ENCODE measurements at regions not wholly inside any gene's neighbourhood (a gene's known extent, or its start where the extent isn't known, plus 50 kb on each side); places are given as distances from the start of the nearest gene placed in this dataset.

- no peak for DNase-seq
- TF ChIP-seq POLR2A (IDR thresholded peaks at IDR 0.05; ENCODE audit: low read length) (no peak), GATA1 (IDR thresholded peaks at IDR 0.05; ENCODE audit: low read depth, low read length) (no peak)
Measured at GRCh38 chr14:83247924-83248639, 1714.4 kb upstream of the SEL1L start.

- TF ChIP-seq POLR2A (IDR thresholded peaks at IDR 0.05; ENCODE audit: low read length) (no peak), GATA1 (IDR thresholded peaks at IDR 0.05; ENCODE audit: low read depth, low read length) (no peak)
- no peak for DNase-seq
Measured at GRCh38 chr14:83251402-83251801, 1717.7 kb upstream of the SEL1L start.

GRCh38 chr14:83253870-83254269 is 1720.2 kb upstream of the SEL1L start:
- TF ChIP-seq GATA1 (IDR thresholded peaks at IDR 0.05; ENCODE audit: low read depth, low read length) (no peak), POLR2A (IDR thresholded peaks at IDR 0.05; ENCODE audit: low read length) (no peak)
- no peak for DNase-seq

- DNase-seq, result no peak
- TF ChIP-seq POLR2A (IDR thresholded peaks at IDR 0.05; ENCODE audit: low read length), result no peak
- no peak for TF ChIP-seq GATA1 (IDR thresholded peaks at IDR 0.05; ENCODE audit: low read depth, low read length)
Measured at GRCh38 chr14:83255015-83255726, 1721.5 kb upstream of the SEL1L start.

GRCh38 chr14:83255727-83256090 is 1722.1 kb upstream of the SEL1L start:
- DNase-seq, result no peak
- TF ChIP-seq GATA1 (IDR thresholded peaks at IDR 0.05; ENCODE audit: low read depth, low read length) (no peak), POLR2A (IDR thresholded peaks at IDR 0.05; ENCODE audit: low read length) (no peak)

GRCh38 chr14:83257466-83258439 is 1724.1 kb upstream of the SEL1L start:
- no peak for TF ChIP-seq POLR2A (IDR thresholded peaks at IDR 0.05; ENCODE audit: low read length)
- TF ChIP-seq GATA1 (IDR thresholded peaks at IDR 0.05; ENCODE audit: low read depth, low read length), result no peak
- no peak for DNase-seq

GRCh38 chr14:83260751-83261150 is 1727.1 kb upstream of the SEL1L start:
- TF ChIP-seq GATA1 (IDR thresholded peaks at IDR 0.05; ENCODE audit: low read depth, low read length) (no peak), POLR2A (IDR thresholded peaks at IDR 0.05; ENCODE audit: low read length) (no peak)
- no peak for DNase-seq

GRCh38 chr14:83269583-83269982 is 1735.9 kb upstream of the SEL1L start:
- TF ChIP-seq POLR2A (IDR thresholded peaks at IDR 0.05; ENCODE audit: low read length) (no peak), GATA1 (IDR thresholded peaks at IDR 0.05; ENCODE audit: low read depth, low read length) (no peak)
- DNase-seq, result no peak

GRCh38 chr14:83271663-83272062 is 1738.0 kb upstream of the SEL1L start:
- no peak for DNase-seq
- TF ChIP-seq POLR2A (IDR thresholded peaks at IDR 0.05; ENCODE audit: low read length) (no peak), GATA1 (IDR thresholded peaks at IDR 0.05; ENCODE audit: low read depth, low read length) (no peak)

- no peak for DNase-seq
- TF ChIP-seq POLR2A (IDR thresholded peaks at IDR 0.05; ENCODE audit: low read length), result no peak
- TF ChIP-seq GATA1 (IDR thresholded peaks at IDR 0.05; ENCODE audit: low read depth, low read length), result no peak
Measured at GRCh38 chr14:83280719-83281118, 1747.1 kb upstream of the SEL1L start.

GRCh38 chr14:83282706-83283105 is 1749.1 kb upstream of the SEL1L start:
- no peak for TF ChIP-seq GATA1 (IDR thresholded peaks at IDR 0.05; ENCODE audit: low read depth, low read length)
- TF ChIP-seq POLR2A (IDR thresholded peaks at IDR 0.05; ENCODE audit: low read length), result no peak
- no peak for DNase-seq

GRCh38 chr14:83287300-83287699 is 1753.6 kb upstream of the SEL1L start:
- no peak for DNase-seq
- TF ChIP-seq POLR2A (IDR thresholded peaks at IDR 0.05; ENCODE audit: low read length), result no peak
- no peak for TF ChIP-seq GATA1 (IDR thresholded peaks at IDR 0.05; ENCODE audit: low read depth, low read length)

GRCh38 chr14:83289390-83289789 is 1755.7 kb upstream of the SEL1L start:
- DNase-seq, result no peak
- TF ChIP-seq POLR2A (IDR thresholded peaks at IDR 0.05; ENCODE audit: low read length), result no peak
- TF ChIP-seq GATA1 (IDR thresholded peaks at IDR 0.05; ENCODE audit: low read depth, low read length), result no peak

GRCh38 chr14:83289896-83290295 is 1756.2 kb upstream of the SEL1L start:
- TF ChIP-seq POLR2A (IDR thresholded peaks at IDR 0.05; ENCODE audit: low read length) (no peak), GATA1 (IDR thresholded peaks at IDR 0.05; ENCODE audit: low read depth, low read length) (no peak)
- no peak for DNase-seq

All from erythroblast (primary cell).